BLaER1 treated with 17β-estradiol and CSF1 and Interleukin-3, amounts not matched to agents 10 nM and 100 nM (cell line): ENCODE measurements at regions not wholly inside any gene's neighbourhood (a gene's known extent, or its start where the extent isn't known, plus 50 kb on each side); places are given as distances from the start of the nearest gene placed in this dataset.

ENCODE experiments used
- H3K27ac ChIP-seq, 11 experiments: shearing (Covaris generic); formaldehyde crosslinking; 2 replicates each; pipeline ENCODE4 v1.8.1; 2022
- H3K27me3 ChIP-seq, 11 experiments: shearing (Covaris generic); formaldehyde crosslinking; 2 replicates each; pipeline ENCODE4 v1.8.1; 2022
- H3K36me3 ChIP-seq, 11 experiments: shearing (Covaris generic); formaldehyde crosslinking; 2 replicates each; pipeline ENCODE4 v1.8.1; 2022
- H3K4me1 ChIP-seq, 10 experiments: shearing (Covaris generic); formaldehyde crosslinking; 2 replicates each; pipeline ENCODE4 v1.8.1; 2022
- H3K4me2 ChIP-seq, 11 experiments: shearing (Covaris generic); formaldehyde crosslinking; 2 replicates each; pipeline ENCODE4 v1.8.1; 2022
- H3K4me3 ChIP-seq, 10 experiments: shearing (Covaris generic); formaldehyde crosslinking; 2 replicates each; pipeline ENCODE4 v1.8.1; 2022
- H3K9ac ChIP-seq, 11 experiments: shearing (Covaris generic); formaldehyde crosslinking; 2 replicates each; pipeline ENCODE4 v1.8.1; 2022
- H3K9me3 ChIP-seq, 11 experiments: shearing (Covaris generic); formaldehyde crosslinking; replicated peaks in 1 of 11; 2 replicates each; pipeline ENCODE4 v1.8.1; 2022
- H4K20me1 ChIP-seq, 11 experiments: shearing (Covaris generic); formaldehyde crosslinking; 2 replicates each; pipeline ENCODE4 v1.8.1; 2022
- Cebpa-rat ChIP-seq, 11 experiments: shearing (Covaris generic); IDR thresholded peaks; 2 replicates each; pipeline ENCODE4 v1.8.1; 2022

DNA sequence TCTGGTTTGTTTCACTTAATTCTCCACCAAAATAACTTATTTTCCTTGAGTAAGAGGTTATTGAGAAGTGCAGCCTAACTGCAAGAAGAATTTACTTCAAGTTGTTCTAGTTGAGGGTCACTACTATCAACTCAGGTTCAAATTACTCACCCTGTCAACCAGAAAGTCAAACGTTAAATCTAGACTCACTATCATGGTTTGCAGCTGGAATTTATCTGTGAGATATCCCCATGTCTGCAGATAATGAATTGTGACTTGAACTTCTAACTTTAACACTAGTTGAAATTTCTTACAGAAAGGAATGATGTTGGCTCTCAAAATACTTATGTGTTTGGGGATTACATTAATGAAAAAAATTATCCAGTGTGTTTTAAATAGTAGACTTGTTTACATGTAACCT lies 1145.7 kb upstream of the NXPH2 start:
- no peak for TF ChIP-seq Cebpa-rat (IDR thresholded peaks at IDR 0.05)
- Histone ChIP-seq H3K4me3 (no peak overlapping the region), H3K27ac (no peak overlapping the region), H3K4me1 (no peaks in the 10 kb centered on the region), H3K27me3 (no peaks in the 10 kb centered on the region), H3K4me2 (no peak overlapping the region), H3K36me3 (no peaks in the 10 kb centered on the region), H4K20me1 (no peaks in the 10 kb centered on the region), H3K9me3 (no peaks in the 10 kb centered on the region), H3K9ac (no peak overlapping the region)

DNA sequence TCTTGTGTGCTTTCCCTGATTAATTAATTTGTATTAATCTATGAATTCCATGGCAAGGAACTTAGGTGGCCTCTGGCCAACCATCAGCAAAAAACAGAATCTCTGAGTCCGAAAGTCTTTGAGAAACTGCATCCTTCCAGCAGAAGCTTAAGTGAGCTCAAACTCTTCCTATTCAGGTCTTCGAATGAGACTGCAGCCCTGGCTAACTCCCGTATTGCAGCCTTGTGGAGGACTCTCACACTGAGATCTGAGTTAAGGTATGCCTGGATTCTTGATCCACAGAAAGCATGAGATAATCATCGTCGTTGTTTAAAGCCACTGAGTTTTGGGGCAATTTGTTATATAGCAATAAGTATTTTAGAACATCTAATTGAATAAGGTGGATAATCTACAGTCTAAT lies 1143.9 kb upstream of the NXPH2 start:
- H3K36me3 ChIP-seq, result no peaks in the 10 kb centered on the region
- no peaks in the 10 kb centered on the region for H3K9me3 ChIP-seq
- no peaks in the 10 kb centered on the region for H3K4me1 ChIP-seq
- H3K4me2 ChIP-seq, result no peak overlapping the region
- H3K4me3 ChIP-seq, result no peak overlapping the region
- no peaks in the 10 kb centered on the region for H3K27me3 ChIP-seq
- H3K27ac ChIP-seq, result no peak overlapping the region
- H3K9ac ChIP-seq, result no peak overlapping the region
- no peaks in the 10 kb centered on the region for H4K20me1 ChIP-seq
- no peak for TF ChIP-seq Cebpa-rat (IDR thresholded peaks at IDR 0.05)

DNA sequence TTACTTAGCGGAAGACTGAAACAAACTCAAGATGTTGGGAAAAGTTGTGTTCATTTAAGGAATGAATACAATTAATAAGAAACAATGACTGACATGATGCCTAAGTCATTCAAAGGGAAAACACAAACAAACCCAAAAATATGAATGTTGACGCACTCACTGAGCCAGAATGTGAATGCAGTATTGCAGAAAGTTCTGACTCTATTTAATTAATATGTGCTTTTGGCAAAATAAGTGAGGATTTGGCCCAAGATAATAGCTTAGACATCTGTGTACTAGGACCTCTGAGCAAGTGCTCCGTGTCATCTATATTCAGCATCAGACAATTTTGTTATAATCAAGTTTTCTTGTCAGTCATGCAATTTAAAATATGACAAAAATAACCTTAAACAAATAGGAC lies 1138.8 kb upstream of the NXPH2 start:
- Histone ChIP-seq H3K27ac (no peak overlapping the region), H3K4me3 (no peak overlapping the region), H4K20me1 (no peaks in the 10 kb centered on the region), H3K4me2 (no peak overlapping the region), H3K9ac (no peak overlapping the region), H3K27me3 (no peaks in the 10 kb centered on the region), H3K9me3 (no peaks in the 10 kb centered on the region), H3K4me1 (no peaks in the 10 kb centered on the region), H3K36me3 (no peaks in the 10 kb centered on the region)
- no peak for TF ChIP-seq Cebpa-rat (IDR thresholded peaks at IDR 0.05)

DNA sequence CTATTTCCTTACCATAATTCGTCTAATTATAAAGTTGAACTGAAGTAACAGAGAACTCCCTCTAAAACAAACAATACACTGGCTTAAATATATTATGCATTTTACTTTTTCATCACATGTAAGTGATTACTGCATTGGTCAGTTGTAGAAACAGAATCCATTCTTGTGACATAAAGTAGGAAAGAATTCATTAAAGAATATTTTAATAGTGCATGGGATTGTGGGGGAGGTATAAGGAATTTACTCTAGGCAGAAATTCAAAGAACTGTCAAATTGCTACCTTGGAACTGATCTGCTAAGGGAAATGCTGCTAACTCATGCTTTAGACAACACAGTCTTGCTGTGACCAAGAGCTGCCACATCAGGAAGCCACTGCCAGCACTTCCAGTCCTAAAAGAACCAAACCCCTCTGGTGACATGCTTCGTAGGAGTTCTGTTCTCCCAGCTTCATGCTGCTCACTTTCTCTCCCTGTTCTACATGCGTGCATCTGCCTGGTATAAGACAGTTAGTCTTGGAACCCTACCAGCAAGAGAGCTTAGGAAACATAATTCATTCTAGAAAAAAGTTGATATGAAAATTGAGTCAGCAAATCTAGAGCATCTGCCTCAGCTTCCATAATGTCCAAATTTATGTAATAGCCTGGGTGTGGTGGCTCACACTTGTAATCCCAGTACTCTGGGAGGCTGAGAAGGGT lies 1137.6 kb upstream of the NXPH2 start:
- H3K4me2 ChIP-seq, result no peak overlapping the region
- H3K27ac ChIP-seq, result no peak overlapping the region
- H3K9me3 ChIP-seq, result peaks cover 0 to 5% (median 4%) of the 10 kb centered on the region in 11 experiments; a peak in 10 of 22 replicates
- no peaks in the 10 kb centered on the region for H3K4me1 ChIP-seq
- H3K27me3 ChIP-seq, result no peaks in the 10 kb centered on the region
- no peaks in the 10 kb centered on the region for H4K20me1 ChIP-seq
- no peak overlapping the region for H3K9ac ChIP-seq
- no peak for TF ChIP-seq Cebpa-rat (IDR thresholded peaks at IDR 0.05)
- H3K36me3 ChIP-seq, result no peaks in the 10 kb centered on the region
- no peak overlapping the region for H3K4me3 ChIP-seq

DNA sequence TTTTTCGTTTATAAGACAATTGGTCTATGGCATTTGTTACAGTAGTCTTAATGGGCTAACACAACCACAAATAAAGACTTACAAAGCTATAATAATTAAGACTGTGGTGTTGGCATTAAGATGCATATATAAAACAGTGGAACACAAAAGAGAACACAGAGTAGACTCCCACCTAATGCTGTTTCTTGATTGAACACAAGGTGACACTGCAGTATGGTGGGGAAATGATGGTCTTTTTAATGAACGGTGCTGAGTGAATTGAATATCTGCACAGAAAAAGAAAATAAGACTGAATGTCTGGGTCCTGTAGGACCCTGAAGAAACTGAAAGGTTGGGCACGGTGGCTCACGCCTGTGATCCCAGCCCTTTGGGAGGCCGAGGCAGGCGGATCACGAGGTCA lies 1136.6 kb upstream of the NXPH2 start:
- Histone ChIP-seq H4K20me1 (no peaks in the 10 kb centered on the region), H3K27ac (no peak overlapping the region)

DNA sequence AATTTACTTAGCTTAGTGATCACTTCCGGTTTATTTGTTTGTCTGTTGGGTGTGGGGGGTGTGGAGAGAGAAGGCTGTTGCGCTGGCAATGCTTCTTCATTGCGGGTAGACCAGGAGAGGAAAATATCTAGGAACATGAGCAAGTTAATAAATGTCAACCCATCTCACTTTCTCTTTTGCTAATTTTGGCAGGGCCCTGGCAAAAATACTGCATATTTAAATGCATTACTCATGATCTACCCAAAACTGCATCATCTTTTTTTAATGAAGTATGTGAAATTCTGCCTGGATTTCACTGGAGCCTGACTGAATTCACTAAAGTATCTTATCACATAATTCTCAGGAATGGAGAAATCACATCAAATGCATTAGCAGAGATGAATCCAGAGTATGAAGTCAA lies 1131.0 kb upstream of the NXPH2 start:
- Histone ChIP-seq H3K4me1 (no peaks in the 10 kb centered on the region), H3K36me3 (no peaks in the 10 kb centered on the region), H3K9me3 (peaks cover 0 to 9% (median 5%) of the 10 kb centered on the region in 11 experiments; a peak in 11 of 22 replicates), H3K27me3 (no peaks in the 10 kb centered on the region), H3K9ac (no peak overlapping the region), H4K20me1 (no peaks in the 10 kb centered on the region), H3K4me2 (no peak overlapping the region), H3K27ac (no peak overlapping the region), H3K4me3 (no peak overlapping the region)
- TF ChIP-seq Cebpa-rat (IDR thresholded peaks at IDR 0.05), result no peak

More for the DNA sequence above, 1136.6 kb upstream of the NXPH2 start:
- Histone ChIP-seq H3K4me1 (no peaks in the 10 kb centered on the region), H3K27me3 (no peaks in the 10 kb centered on the region), H3K36me3 (no peaks in the 10 kb centered on the region), H3K9ac (no peak overlapping the region), H3K4me2 (no peak overlapping the region), H3K9me3 (peaks cover 0 to 9% (median 5%) of the 10 kb centered on the region in 11 experiments; a peak in 11 of 22 replicates), H3K4me3 (no peak overlapping the region)
- TF ChIP-seq Cebpa-rat (IDR thresholded peaks at IDR 0.05), result no peak

DNA sequence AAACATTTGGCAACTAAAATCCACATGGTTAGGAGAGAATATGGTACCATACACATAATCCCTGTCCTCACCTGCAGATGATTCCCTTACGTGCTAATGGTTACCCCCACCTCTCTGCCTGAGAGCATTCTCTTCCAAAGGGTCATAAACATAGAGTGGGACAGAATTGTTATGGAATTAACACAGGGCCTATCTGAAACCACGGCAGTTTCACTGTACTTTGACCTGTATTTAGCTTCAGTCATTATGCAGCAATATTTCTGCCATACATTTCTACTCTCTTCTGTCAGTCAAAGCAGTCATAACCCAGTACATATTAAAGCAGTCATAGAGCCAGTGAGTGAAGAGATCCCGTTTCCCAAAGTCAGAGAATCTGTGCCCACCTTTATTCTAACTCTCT lies 1128.9 kb upstream of the NXPH2 start:
- Histone ChIP-seq H3K9me3 (peaks cover 0 to 9% (median 5%) of the 10 kb centered on the region in 11 experiments; a peak in 11 of 22 replicates), H3K27me3 (no peaks in the 10 kb centered on the region), H3K4me3 (no peak overlapping the region), H3K4me1 (no peaks in the 10 kb centered on the region), H3K9ac (no peak overlapping the region), H3K4me2 (no peak overlapping the region), H3K36me3 (no peaks in the 10 kb centered on the region), H3K27ac (no peak overlapping the region), H4K20me1 (no peaks in the 10 kb centered on the region)
- TF ChIP-seq Cebpa-rat (IDR thresholded peaks at IDR 0.05), result no peak

DNA sequence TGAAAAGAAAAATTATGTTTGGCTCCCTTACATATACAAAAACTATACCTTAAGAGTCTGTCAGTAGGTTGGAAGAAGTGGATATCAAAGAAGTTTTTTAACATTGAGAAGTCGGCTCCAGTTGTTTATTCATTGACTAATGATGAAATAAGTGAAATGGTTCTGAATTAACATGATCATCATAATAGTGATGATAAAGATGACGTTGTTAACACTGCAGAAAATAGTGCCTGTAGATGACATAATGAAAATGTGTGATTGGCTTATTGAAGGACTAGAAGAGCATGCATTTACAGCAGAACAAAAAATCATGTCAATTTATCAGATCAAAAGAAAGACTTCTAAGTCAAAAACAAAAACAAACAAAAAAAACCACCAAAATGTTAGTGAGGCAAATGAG lies 1125.4 kb upstream of the NXPH2 start:
- H3K4me1 ChIP-seq, result no peaks in the 10 kb centered on the region
- no peaks in the 10 kb centered on the region for H3K36me3 ChIP-seq
- no peak overlapping the region for H3K4me3 ChIP-seq
- H3K4me2 ChIP-seq, result no peak overlapping the region
- H3K9me3 ChIP-seq, result no peaks in the 10 kb centered on the region
- no peaks in the 10 kb centered on the region for H3K27me3 ChIP-seq
- no peak for TF ChIP-seq Cebpa-rat (IDR thresholded peaks at IDR 0.05)
- H3K27ac ChIP-seq, result no peak overlapping the region
- H4K20me1 ChIP-seq, result no peaks in the 10 kb centered on the region
- H3K9ac ChIP-seq, result no peak overlapping the region

DNA sequence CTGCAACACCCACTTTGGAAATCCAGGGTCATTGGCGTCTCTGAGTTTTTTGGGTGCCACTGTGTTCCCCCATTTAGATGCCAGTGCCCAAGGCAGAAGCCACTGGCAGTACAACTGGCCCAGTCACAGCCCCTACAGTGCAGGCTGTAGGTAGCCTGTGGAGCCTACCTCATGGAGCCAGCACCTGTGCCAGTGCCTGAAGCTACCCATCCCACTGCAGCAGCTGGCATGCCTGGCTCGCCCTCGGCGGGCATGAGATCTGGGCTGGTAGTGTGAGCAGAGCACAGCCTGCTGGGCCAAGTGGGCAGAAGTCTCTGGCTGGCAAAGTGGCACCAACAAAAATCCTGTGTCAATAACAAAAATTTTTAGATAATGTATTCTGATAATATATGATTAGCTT lies 1111.4 kb upstream of the NXPH2 start:
- Histone ChIP-seq H3K4me1 (peaks cover 0 to 2% (median 0%) of the 10 kb centered on the region in 10 experiments; a peak in 2 of 20 replicates), H3K9ac (no peak overlapping the region), H3K9me3 (peaks cover 10 to 14% (median 12%) of the 10 kb centered on the region in 11 experiments; a peak in 20 of 22 replicates), H3K4me3 (no peak overlapping the region), H4K20me1 (no peaks in the 10 kb centered on the region), H3K36me3 (no peaks in the 10 kb centered on the region), H3K27ac (no peak overlapping the region), H3K4me2 (no peak overlapping the region), H3K27me3 (no peaks in the 10 kb centered on the region)
- no peak for TF ChIP-seq Cebpa-rat (IDR thresholded peaks at IDR 0.05)

DNA sequence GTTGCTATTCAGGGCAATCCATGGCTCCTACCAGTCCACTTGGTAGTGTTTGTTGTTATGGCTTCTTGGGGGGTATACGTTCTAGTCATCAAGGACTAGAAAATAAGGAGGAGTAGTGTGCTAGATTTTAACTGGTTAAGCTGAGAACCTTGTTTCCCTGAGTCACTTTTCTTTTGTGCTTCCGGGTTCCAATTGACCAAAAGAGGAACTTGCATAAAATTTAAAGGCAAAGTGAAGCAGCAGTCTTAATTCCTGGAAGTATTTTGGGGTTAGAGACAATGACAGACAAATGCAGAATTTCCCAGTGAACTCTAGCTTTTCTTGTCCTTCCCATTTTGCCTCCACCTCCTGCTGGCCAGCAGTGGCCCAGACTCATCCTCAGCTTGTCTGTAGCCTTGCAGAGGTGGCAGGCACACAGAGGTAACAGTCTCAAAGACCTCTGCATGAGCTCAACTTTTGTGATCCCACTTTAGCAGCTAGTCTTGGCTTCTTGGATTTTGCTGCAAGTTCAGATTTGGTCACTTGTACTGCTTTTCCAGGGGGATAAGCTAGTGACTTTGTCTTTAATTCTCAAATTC lies 1105.8 kb upstream of the NXPH2 start:
- H3K36me3 ChIP-seq, result no peaks in the 10 kb centered on the region
- peak overlapping the region in 4 of 11 experiments; percentile 21 to 62 (median 42); a peak in 8 of 22 replicates for H3K4me2 ChIP-seq
- TF ChIP-seq Cebpa-rat (IDR thresholded peaks at IDR 0.05), result no peak
- no peaks in the 10 kb centered on the region for H3K27me3 ChIP-seq
- peak overlapping the region in 10 of 11 experiments; percentile 3 to 74 (median 24); a peak in 12 of 22 replicates for H3K27ac ChIP-seq
- peaks cover 0 to 16% (median 2%) of the 10 kb centered on the region in 10 experiments; a peak in 9 of 20 replicates for H3K4me1 ChIP-seq
- peaks cover 2 to 8% (median 4%) of the 10 kb centered on the region in 11 experiments; a peak in 20 of 22 replicates for H3K9me3 ChIP-seq
- no peak overlapping the region for H3K4me3 ChIP-seq
- no peak overlapping the region for H3K9ac ChIP-seq
- no peaks in the 10 kb centered on the region for H4K20me1 ChIP-seq
